Esophagus squamous epithelium (tissue), 5 donors: ENCODE measurements at regions not wholly inside any gene's neighbourhood (a gene's known extent, or its start where the extent isn't known, plus 50 kb on each side); places are given as distances from the start of the nearest gene placed in this dataset.

ENCODE experiments used
- DNase-seq: peaks from one replicate; lab custom pipeline; 2025; lab: John Stamatoyannopoulos, UW
- H3K27ac ChIP-seq, 4 donors: fragments of 200-600 bp; sonication (generic); one replicate each; pipeline ENCODE4 v1.5.1; 2016 to 2019; ENCODE audit warnings: mild to moderate bottlenecking in 1 of 4
- H3K27me3 ChIP-seq, 4 donors: fragments of 200-600 bp; sonication (generic); 1 replicate in 3 of 4; 2 replicates in 1 of 4; pipeline versions ENCODE4 v1.5.1 to v1.6.0; 2017 to 2021; ENCODE audit warnings: antibody characterized with exemption in 1 of 4
- H3K36me3 ChIP-seq, 3 donors: fragments of 200-600 bp; sonication (generic); one replicate each; pipeline ENCODE4 v1.5.1; 2016 to 2019
- H3K4me1 ChIP-seq, 3 donors: fragments of 200-600 bp; sonication (generic); one replicate each; pipeline ENCODE4 v1.5.1; 2017 to 2019
- H3K4me3 ChIP-seq, 4 donors: fragments of 200-600 bp; sonication (generic); 1 replicate in 3 of 4; 2 replicates in 1 of 4; pipeline ENCODE4 v1.5.1; 2016 to 2019; ENCODE audit warnings: mild to moderate bottlenecking in 2 of 4, moderate library complexity in 1 of 4
- H3K9me3 ChIP-seq, 3 donors: fragments of 200-600 bp; sonication (generic); one replicate each; pipeline ENCODE4 v1.5.1; 2016 to 2019
- CTCF ChIP-seq, 6 experiments: fragments of 450-650 bp in 4 of 6; fragments of 200-600 bp in 2 of 6; sonication (generic) in 2 of 6; IDR thresholded peaks; one replicate each; pipeline ENCODE4 v1.5.1; 2016 to 2019; ENCODE audit warnings: antibody characterized with exemption in 6 of 6, mild to moderate bottlenecking in 4 of 6, moderate library complexity in 4 of 6
- POLR2A ChIP-seq, 4 donors: fragments of 450-650 bp; IDR thresholded peaks; one replicate each; pipeline ENCODE4 v1.6.1; 2017; ENCODE audit warnings: antibody characterized with exemption in 4 of 4, mild to moderate bottlenecking in 4 of 4, moderate library complexity in 3 of 4
- whole genome bisulfite sequencing, 2 donors: methylation state at CpG; one replicate each; pipeline ENCODE4 v1.1.5; 2018; 5-methylcytosine and 5-hydroxymethylcytosine counted together
- intact Hi-C: fragments of 100-400 bp; cut with DNase I; formaldehyde crosslinking; loops from one replicate; pipeline ENCODE4 v1.15.0; 2022
- donor health status: DM: yes; HTN: yes; CAD: no.

DNA sequence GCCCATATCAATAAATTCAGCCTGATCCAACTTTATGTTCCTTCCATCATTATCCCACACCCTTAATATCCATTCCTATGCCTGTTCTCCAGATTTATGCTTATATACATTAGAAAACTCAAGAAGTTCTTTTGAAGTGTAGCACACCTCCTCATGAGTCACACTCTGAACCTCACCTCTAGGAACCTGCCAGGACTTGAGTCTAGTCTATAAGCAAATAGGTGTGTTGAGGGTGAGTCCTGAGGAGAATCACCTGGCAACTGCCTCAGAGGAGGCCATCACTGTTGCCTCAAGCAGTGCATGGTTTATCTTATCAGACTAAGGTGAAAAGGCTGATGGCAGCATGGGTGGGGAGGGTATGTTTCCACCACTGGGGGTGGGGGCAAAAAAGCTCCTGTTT is 496.7 kb downstream of the C6orf118 start:
- Histone ChIP-seq H3K9me3 (peaks cover 0 to 12% (median 0%) of the 10 kb centered on the region in 3 donors), H3K4me3 (no peak overlapping the region), H3K36me3 (no peaks in the 10 kb centered on the region), H3K27ac (no peak overlapping the region), H3K27me3 (no peaks in the 10 kb centered on the region), H3K4me1 (no peaks in the 10 kb centered on the region)
- intact Hi-C loops: no loop called here
- no peak for TF ChIP-seq POLR2A (IDR thresholded peaks at IDR 0.05)
- no peak for TF ChIP-seq CTCF (IDR thresholded peaks at IDR 0.05)
- DNase-seq: no peak

- Histone ChIP-seq H3K4me1 (no peaks in the 10 kb centered on the region), H3K27me3 (no peaks in the 10 kb centered on the region), H3K4me3 (no peak overlapping the region), H3K36me3 (no peaks in the 10 kb centered on the region), H3K27ac (no peak overlapping the region), H3K9me3 (no peaks in the 10 kb centered on the region)
- DNase-seq: no peak
- 35 to 50% methylated on average over 2 of the region's 2 CpGs for WGBS, 2 donors
- TF ChIP-seq CTCF (IDR thresholded peaks at IDR 0.05): no peak
- TF ChIP-seq POLR2A (IDR thresholded peaks at IDR 0.05): no peak
- intact Hi-C loops: no loop called here
These were observed 502.3 kb downstream of the C6orf118 start for GRCh38 chr6:164807125-164807524.

- WGBS, 2 donors: 46 to 49% methylated on average over 9 of the region's 9 CpGs
- no peak overlapping the region for H3K4me3 ChIP-seq
- TF ChIP-seq POLR2A (IDR thresholded peaks at IDR 0.05) (no peak), CTCF (IDR thresholded peaks at IDR 0.05) (no peak)
- intact Hi-C loops: no loop called here
- no peaks in the 10 kb centered on the region for H3K36me3 ChIP-seq
- H3K9me3 ChIP-seq: no peaks in the 10 kb centered on the region
- H3K4me1 ChIP-seq: no peaks in the 10 kb centered on the region
- H3K27me3 ChIP-seq: no peaks in the 10 kb centered on the region
- DNase-seq: no peak
- no peak overlapping the region for H3K27ac ChIP-seq
These were observed 514.2 kb downstream of the C6orf118 start for GRCh38 chr6:164795056-164795815.

- TF ChIP-seq CTCF (IDR thresholded peaks at IDR 0.05): no peak
- TF ChIP-seq POLR2A (IDR thresholded peaks at IDR 0.05): no peak
- Histone ChIP-seq H3K27ac (no peak overlapping the region), H3K9me3 (no peaks in the 10 kb centered on the region), H3K27me3 (no peaks in the 10 kb centered on the region), H3K4me3 (no peak overlapping the region), H3K4me1 (no peaks in the 10 kb centered on the region), H3K36me3 (no peaks in the 10 kb centered on the region)
- no peak for DNase-seq
- WGBS, 2 donors: 40 to 50% methylated on average over 1 of the region's 1 CpG
- intact Hi-C loops: no loop called here
These were observed 516.7 kb downstream of the C6orf118 start for GRCh38 chr6:164792666-164793065.

- Histone ChIP-seq H3K36me3 (no peaks in the 10 kb centered on the region), H3K27ac (no peak overlapping the region), H3K4me3 (no peak overlapping the region), H3K4me1 (no peaks in the 10 kb centered on the region), H3K9me3 (no peaks in the 10 kb centered on the region), H3K27me3 (no peaks in the 10 kb centered on the region)
- TF ChIP-seq POLR2A (IDR thresholded peaks at IDR 0.05): no peak
- TF ChIP-seq CTCF (IDR thresholded peaks at IDR 0.05): no peak
- intact Hi-C loops: no loop called here
- no peak for DNase-seq
These were observed 517.9 kb downstream of the C6orf118 start for GRCh38 chr6:164791498-164791897.
